Stimulated activated CD4-positive, alpha-beta T cell treated with anti-CD3 and anti-CD28 coated beads, Interleukin-4, amount 100 ng/mL, for 4 hours (primary cell): ENCODE measurements at regions not wholly inside any gene's neighbourhood (a gene's known extent, or its start where the extent isn't known, plus 50 kb on each side); places are given as distances from the start of the nearest gene placed in this dataset.

ENCODE experiments used
- DNase-seq, 2 experiments: peaks; one replicate each; pipeline ENCODE4 v3.0.0-alpha.2; 2020

GRCh38 chr7:67705850-67706249 is 709.2 kb downstream of the TYW1 start:
- no peak for DNase-seq

- DNase-seq: no peak
Observed at GRCh38 chr7:67711706-67712105, 715.1 kb downstream of the TYW1 start.

GRCh38 chr7:67713451-67714056 is 716.9 kb downstream of the TYW1 start:
- no peak for DNase-seq

GRCh38 chr7:67716729-67717128 is 720.1 kb downstream of the TYW1 start:
- DNase-seq: no peak

- DNase-seq: no peak
Observed at GRCh38 chr7:67723591-67723990, 727.0 kb downstream of the TYW1 start.

- DNase-seq: no peak
Observed at GRCh38 chr7:67724435-67724834, 727.8 kb downstream of the TYW1 start.

- DNase-seq: no peak
Observed at GRCh38 chr7:67724955-67725354, 728.3 kb downstream of the TYW1 start.

- no peak for DNase-seq
Observed at GRCh38 chr7:67725423-67725822, 728.8 kb downstream of the TYW1 start.

- DNase-seq: no peak
Observed at GRCh38 chr7:67729771-67730170, 733.1 kb downstream of the TYW1 start.

GRCh38 chr7:67731704-67732103 is 735.1 kb downstream of the TYW1 start:
- DNase-seq: no peak

GRCh38 chr7:67732898-67733297 is 736.3 kb downstream of the TYW1 start:
- no peak for DNase-seq

GRCh38 chr7:67738145-67738544 is 741.5 kb downstream of the TYW1 start:
- no peak for DNase-seq

GRCh38 chr7:67738958-67739357 is 742.3 kb downstream of the TYW1 start:
- DNase-seq: no peak

GRCh38 chr7:67743501-67743900 is 746.9 kb downstream of the TYW1 start:
- no peak for DNase-seq

GRCh38 chr7:67752227-67752626 is 755.6 kb downstream of the TYW1 start:
- DNase-seq: no peak

- DNase-seq: no peak
Observed at GRCh38 chr7:67753891-67754290, 757.3 kb downstream of the TYW1 start.

- no peak for DNase-seq
Observed at GRCh38 chr7:67754651-67755050, 758.0 kb downstream of the TYW1 start.

GRCh38 chr7:67758551-67758950 is 761.9 kb downstream of the TYW1 start:
- DNase-seq: no peak

- DNase-seq: no peak
Observed at GRCh38 chr7:67760971-67761370, 764.3 kb downstream of the TYW1 start.

- DNase-seq: no peak
Observed at GRCh38 chr7:67762516-67762915, 765.9 kb downstream of the TYW1 start.

GRCh38 chr7:67764289-67764688 is 767.7 kb downstream of the TYW1 start:
- DNase-seq: no peak

- no peak for DNase-seq
Observed at GRCh38 chr7:67765481-67766175, 769.0 kb downstream of the TYW1 start.

- no peak for DNase-seq
Observed at GRCh38 chr7:67766906-67767410, 770.3 kb downstream of the TYW1 start.

- no peak for DNase-seq
Observed at GRCh38 chr7:67771846-67772605, 775.4 kb downstream of the TYW1 start.
